ENCODE measurements at regions not wholly inside any gene's neighbourhood (a gene's known extent, or its start where the extent isn't known, plus 50 kb on each side); places are given as distances from the start of the nearest gene placed in this dataset.
"Not testable (repeated sequence)": the region's sequence is repeated elsewhere in the genome, so short reads cannot be mapped to it uniquely, and the experiment has no call there.

GRCh38 chr16:65809627-65810026, 556.9 kb upstream of the CDH5 start:
- no peak overlapping the region for H3K4me3 Mint-ChIP-seq (ENCODE audit: unreplicated experiment)
- H3K36me3 Mint-ChIP-seq (ENCODE audit: low read depth, unreplicated experiment), result no peaks in the 10 kb centered on the region
- peaks cover 25% of the 10 kb centered on the region for H3K27me3 Mint-ChIP-seq (ENCODE audit: low read depth, unreplicated experiment)
- Histone ChIP-seq H3K9me3 (ENCODE audit: insufficient read depth, low read depth, low read length) (no peaks in the 10 kb centered on the region), H3K27me3 (ENCODE audit: insufficient read depth, low read length) (no peaks in the 10 kb centered on the region), H3K79me2 (ENCODE audit: insufficient read depth, low read length) (no peaks in the 10 kb centered on the region), H3K4me1 (ENCODE audit: insufficient read depth, low read length) (no peaks in the 10 kb centered on the region), H3K27ac (ENCODE audit: low read depth, low read length) (no peak overlapping the region), H3K4me3 (ENCODE audit: insufficient read depth, low read depth, low read length) (no peak overlapping the region), H3K36me3 (ENCODE audit: insufficient read depth, low read length) (no peaks in the 10 kb centered on the region), H4K20me1 (ENCODE audit: insufficient read depth, low read length) (no peaks in the 10 kb centered on the region), H2AFZ (ENCODE audit: low read depth, low read length) (no peak overlapping the region), H3K9ac (ENCODE audit: low read length) (no peak overlapping the region), H3K4me2 (ENCODE audit: low read length) (no peak overlapping the region)
- no peak overlapping the region for H3K27ac Mint-ChIP-seq (ENCODE audit: unreplicated experiment)
- no peaks in the 10 kb centered on the region for H3K9me3 Mint-ChIP-seq (ENCODE audit: unreplicated experiment)
- DNase-seq (ENCODE audit: low read depth) (no peak), FAIRE-seq (no peak)
- TF ChIP-seq CTCF (IDR thresholded peaks at IDR 0.05; ENCODE audit: insufficient read depth, low read depth, low read length) (no peak), EZH2 (IDR thresholded peaks at IDR 0.05; ENCODE audit: insufficient read depth, low read length) (no peak)
- no peaks in the 10 kb centered on the region for H3K4me1 Mint-ChIP-seq (ENCODE audit: low read depth, unreplicated experiment)

GRCh38 chr16:65808790-65809189, 557.7 kb upstream of the CDH5 start:
- no peaks in the 10 kb centered on the region for H3K9me3 Mint-ChIP-seq (ENCODE audit: unreplicated experiment)
- no peaks in the 10 kb centered on the region for H3K9me3 ChIP-seq (ENCODE audit: insufficient read depth, low read depth, low read length)
- no peak overlapping the region for H3K9ac ChIP-seq (ENCODE audit: low read length)
- H3K27ac Mint-ChIP-seq (ENCODE audit: unreplicated experiment), result no peak overlapping the region
- H3K27me3 Mint-ChIP-seq (ENCODE audit: low read depth, unreplicated experiment), result peaks cover 22% of the 10 kb centered on the region
- no peak overlapping the region for H3K4me3 ChIP-seq (ENCODE audit: insufficient read depth, low read depth, low read length)
- no peak overlapping the region for H3K27ac ChIP-seq (ENCODE audit: low read depth, low read length)
- TF ChIP-seq CTCF (IDR thresholded peaks at IDR 0.05; ENCODE audit: insufficient read depth, low read depth, low read length) (no peak), EZH2 (IDR thresholded peaks at IDR 0.05; ENCODE audit: insufficient read depth, low read length) (no peak)
- H3K27me3 ChIP-seq (ENCODE audit: insufficient read depth, low read length), result no peaks in the 10 kb centered on the region
- no peaks in the 10 kb centered on the region for H3K79me2 ChIP-seq (ENCODE audit: insufficient read depth, low read length)
- no peak overlapping the region for H2AFZ ChIP-seq (ENCODE audit: low read depth, low read length)
- DNase-seq (ENCODE audit: low read depth) (no peak), FAIRE-seq (no peak)
- no peaks in the 10 kb centered on the region for H3K36me3 Mint-ChIP-seq (ENCODE audit: low read depth, unreplicated experiment)
- no peaks in the 10 kb centered on the region for H3K4me1 Mint-ChIP-seq (ENCODE audit: low read depth, unreplicated experiment)
- H3K4me3 Mint-ChIP-seq (ENCODE audit: unreplicated experiment), result no peak overlapping the region
- H3K4me2 ChIP-seq (ENCODE audit: low read length), result no peak overlapping the region
- H3K36me3 ChIP-seq (ENCODE audit: insufficient read depth, low read length), result no peaks in the 10 kb centered on the region
- H3K4me1 ChIP-seq (ENCODE audit: insufficient read depth, low read length), result no peaks in the 10 kb centered on the region
- no peaks in the 10 kb centered on the region for H4K20me1 ChIP-seq (ENCODE audit: insufficient read depth, low read length)

GRCh38 chr16:65807858-65808257, 558.6 kb upstream of the CDH5 start:
- Histone ChIP-seq H3K9ac (ENCODE audit: low read length) (no peak overlapping the region), H3K79me2 (ENCODE audit: insufficient read depth, low read length) (no peaks in the 10 kb centered on the region), H3K27me3 (ENCODE audit: insufficient read depth, low read length) (no peaks in the 10 kb centered on the region), H3K4me1 (ENCODE audit: insufficient read depth, low read length) (no peaks in the 10 kb centered on the region), H3K4me2 (ENCODE audit: low read length) (no peak overlapping the region), H3K4me3 (ENCODE audit: insufficient read depth, low read depth, low read length) (no peak overlapping the region), H4K20me1 (ENCODE audit: insufficient read depth, low read length) (no peaks in the 10 kb centered on the region), H3K9me3 (ENCODE audit: insufficient read depth, low read depth, low read length) (no peaks in the 10 kb centered on the region), H2AFZ (ENCODE audit: low read depth, low read length) (no peak overlapping the region), H3K27ac (ENCODE audit: low read depth, low read length) (no peak overlapping the region), H3K36me3 (ENCODE audit: insufficient read depth, low read length) (no peaks in the 10 kb centered on the region)
- no peak for DNase-seq (ENCODE audit: low read depth)
- TF ChIP-seq EZH2 (IDR thresholded peaks at IDR 0.05; ENCODE audit: insufficient read depth, low read length) (no peak), CTCF (IDR thresholded peaks at IDR 0.05; ENCODE audit: insufficient read depth, low read depth, low read length) (no peak)
- H3K4me1 Mint-ChIP-seq (ENCODE audit: low read depth, unreplicated experiment), result no peaks in the 10 kb centered on the region
- H3K4me3 Mint-ChIP-seq (ENCODE audit: unreplicated experiment), result no peak overlapping the region
- H3K27ac Mint-ChIP-seq (ENCODE audit: unreplicated experiment), result no peak overlapping the region
- FAIRE-seq, result no peak
- H3K27me3 Mint-ChIP-seq (ENCODE audit: low read depth, unreplicated experiment), result peaks cover 17% of the 10 kb centered on the region
- H3K9me3 Mint-ChIP-seq (ENCODE audit: unreplicated experiment), result no peaks in the 10 kb centered on the region
- no peaks in the 10 kb centered on the region for H3K36me3 Mint-ChIP-seq (ENCODE audit: low read depth, unreplicated experiment)

- not testable (repeated sequence) for H3K27ac Mint-ChIP-seq (ENCODE audit: unreplicated experiment); FAIRE-seq; H3K36me3 Mint-ChIP-seq (ENCODE audit: low read depth, unreplicated experiment)
Measured at GRCh38 chr16:65805704-65806103, 560.8 kb upstream of the CDH5 start.

More at GRCh38 chr16:65805704-65806103, 560.8 kb upstream of the CDH5 start:
- H3K9me3 ChIP-seq (ENCODE audit: insufficient read depth, low read depth, low read length); H3K27me3 Mint-ChIP-seq (ENCODE audit: low read depth, unreplicated experiment); H3K9ac ChIP-seq (ENCODE audit: low read length); H3K9me3 Mint-ChIP-seq (ENCODE audit: unreplicated experiment); DNase-seq (ENCODE audit: low read depth); H4K20me1 ChIP-seq (ENCODE audit: insufficient read depth, low read length); H3K4me1 ChIP-seq (ENCODE audit: insufficient read depth, low read length); H3K4me2 ChIP-seq (ENCODE audit: low read length); H3K4me3 Mint-ChIP-seq (ENCODE audit: unreplicated experiment); H2AFZ ChIP-seq (ENCODE audit: low read depth, low read length); H3K36me3 ChIP-seq (ENCODE audit: insufficient read depth, low read length); H3K79me2 ChIP-seq (ENCODE audit: insufficient read depth, low read length); H3K4me3 ChIP-seq (ENCODE audit: insufficient read depth, low read depth, low read length); H3K4me1 Mint-ChIP-seq (ENCODE audit: low read depth, unreplicated experiment); H3K27ac ChIP-seq (ENCODE audit: low read depth, low read length); H3K27me3 ChIP-seq (ENCODE audit: insufficient read depth, low read length): not testable (repeated sequence)
